ENCODE measurements at regions not wholly inside any gene's neighbourhood (a gene's known extent, or its start where the extent isn't known, plus 50 kb on each side); places are given as distances from the start of the nearest gene placed in this dataset.

DNA sequence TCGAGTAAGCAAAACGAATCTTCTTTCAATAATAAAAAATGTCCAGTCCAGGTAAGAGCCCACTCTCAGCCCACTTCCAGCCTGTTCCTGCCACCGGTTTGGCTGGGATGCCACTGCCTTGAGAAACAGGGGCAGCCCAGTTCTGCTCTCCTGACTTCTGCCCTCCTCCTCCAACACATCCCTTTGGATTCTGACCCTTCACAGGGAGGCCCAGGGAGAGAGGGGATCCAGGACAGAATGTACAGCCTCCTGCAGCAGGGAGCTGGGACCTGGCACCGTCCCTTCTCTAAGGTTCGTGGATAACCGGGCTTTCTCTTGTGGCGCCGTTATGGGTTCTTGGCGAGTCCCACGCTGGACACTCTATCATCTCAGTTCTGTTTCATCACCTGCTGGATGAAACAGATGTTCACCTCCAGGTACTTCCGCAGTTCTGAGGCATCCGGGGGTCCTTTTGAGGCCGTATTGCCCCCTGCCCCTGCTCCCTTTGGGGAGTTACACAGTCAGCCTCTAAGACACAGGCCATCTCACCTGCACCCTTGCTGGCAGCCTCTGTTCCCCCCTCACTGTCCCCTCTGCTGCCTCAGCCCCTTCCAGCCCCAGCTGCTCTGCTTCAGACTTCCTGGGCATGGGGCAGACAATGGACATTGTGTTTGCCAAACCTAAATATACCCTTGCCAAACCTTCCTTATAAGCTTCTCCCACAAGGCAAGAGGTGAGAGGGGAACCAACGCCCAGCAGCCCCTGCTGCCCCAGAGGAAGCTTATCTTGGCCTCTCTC, 203.8 kb upstream of the ZMIZ1 start:
- BruUV-seq (replicated peaks), result no TSS peak
- Histone ChIP-seq H3K27ac (ENCODE audit: low read depth, low read length, poor library complexity, severe bottlenecking) (no peak overlapping the region), H3K4me3 (ENCODE audit: low read depth, low read length, poor library complexity, severe bottlenecking) (no peak overlapping the region), H3K79me2 (ENCODE audit: insufficient read depth, low read depth, low read length) (no peaks in the 10 kb centered on the region), H3K9me3 (ENCODE audit: low read length) (no peaks in the 10 kb centered on the region), H3K4me1 (ENCODE audit: insufficient read depth, low read length, poor library complexity, severe bottlenecking) (no peaks in the 10 kb centered on the region), H2AFZ (ENCODE audit: low read length) (no peak overlapping the region), H4K20me1 (ENCODE audit: insufficient read depth, low read length) (no peaks in the 10 kb centered on the region), H3K4me2 (ENCODE audit: low read length) (no peak overlapping the region), H3K36me3 (ENCODE audit: insufficient read depth, low read length) (no peaks in the 10 kb centered on the region), H3K9me2 (ENCODE audit: insufficient read depth, low read length) (no peaks in the 10 kb centered on the region)
- ChIA-PET POLR2A (no interaction called here), CTCF (ENCODE audit: unreplicated experiment) (no interaction called here)
- DNase-seq (ENCODE audit: low spot score), result no peak
- no peak for TF ChIP-seq EZH2phosphoT487 (IDR thresholded peaks at IDR 0.05; ENCODE audit: borderline replicate concordance, low read depth, low read length)
- TF ChIP-seq, protein P1, sequence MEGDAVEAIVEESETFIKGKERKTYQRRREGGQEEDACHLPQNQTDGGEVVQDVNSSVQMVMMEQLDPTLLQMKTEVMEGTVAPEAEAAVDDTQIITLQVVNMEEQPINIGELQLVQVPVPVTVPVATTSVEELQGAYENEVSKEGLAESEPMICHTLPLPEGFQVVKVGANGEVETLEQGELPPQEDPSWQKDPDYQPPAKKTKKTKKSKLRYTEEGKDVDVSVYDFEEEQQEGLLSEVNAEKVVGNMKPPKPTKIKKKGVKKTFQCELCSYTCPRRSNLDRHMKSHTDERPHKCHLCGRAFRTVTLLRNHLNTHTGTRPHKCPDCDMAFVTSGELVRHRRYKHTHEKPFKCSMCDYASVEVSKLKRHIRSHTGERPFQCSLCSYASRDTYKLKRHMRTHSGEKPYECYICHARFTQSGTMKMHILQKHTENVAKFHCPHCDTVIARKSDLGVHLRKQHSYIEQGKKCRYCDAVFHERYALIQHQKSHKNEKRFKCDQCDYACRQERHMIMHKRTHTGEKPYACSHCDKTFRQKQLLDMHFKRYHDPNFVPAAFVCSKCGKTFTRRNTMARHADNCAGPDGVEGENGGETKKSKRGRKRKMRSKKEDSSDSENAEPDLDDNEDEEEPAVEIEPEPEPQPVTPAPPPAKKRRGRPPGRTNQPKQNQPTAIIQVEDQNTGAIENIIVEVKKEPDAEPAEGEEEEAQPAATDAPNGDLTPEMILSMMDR (conservative IDR thresholded peaks at IDR 0.05; ENCODE audit: low read length), result no peak
- intact Hi-C loops (cut with micrococcal nuclease; ENCODE audit: unreplicated experiment), result no loop called here

DNA sequence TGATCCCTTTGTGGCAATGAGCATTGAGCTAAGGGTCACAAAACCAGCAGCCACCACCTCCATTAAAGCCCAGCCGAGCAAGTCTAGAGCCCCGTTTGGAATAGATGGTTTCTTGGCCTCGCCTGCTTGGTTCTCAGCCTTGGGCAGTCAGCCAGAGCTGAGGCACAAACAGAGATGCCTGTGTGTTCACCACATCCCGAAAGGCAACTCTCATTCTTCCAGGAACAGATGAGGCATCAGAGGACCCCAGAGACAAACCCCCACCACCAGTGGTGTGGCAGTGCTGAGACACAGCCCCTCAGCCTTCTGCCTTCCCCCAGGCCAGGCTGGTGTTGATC, 203.3 kb upstream of the ZMIZ1 start:
- no TSS peak for BruUV-seq (replicated peaks)
- DNase-seq (ENCODE audit: low spot score), result no peak

More for the DNA sequence above, 203.3 kb upstream of the ZMIZ1 start:
- no peaks in the 10 kb centered on the region for H3K36me3 ChIP-seq (ENCODE audit: insufficient read depth, low read length)
- no peak overlapping the region for H3K27ac ChIP-seq (ENCODE audit: low read depth, low read length, poor library complexity, severe bottlenecking)
- H4K20me1 ChIP-seq (ENCODE audit: insufficient read depth, low read length), result no peaks in the 10 kb centered on the region
- POLR2A ChIA-PET, result no interaction called here
- H3K9me3 ChIP-seq (ENCODE audit: low read length), result no peaks in the 10 kb centered on the region
- H3K4me1 ChIP-seq (ENCODE audit: insufficient read depth, low read length, poor library complexity, severe bottlenecking), result no peaks in the 10 kb centered on the region
- no peak for TF ChIP-seq EZH2phosphoT487 (IDR thresholded peaks at IDR 0.05; ENCODE audit: borderline replicate concordance, low read depth, low read length)
- TF ChIP-seq, protein P1 (conservative IDR thresholded peaks at IDR 0.05; ENCODE audit: low read length), result no peak
- H3K79me2 ChIP-seq (ENCODE audit: insufficient read depth, low read depth, low read length), result no peaks in the 10 kb centered on the region
- no peaks in the 10 kb centered on the region for H3K9me2 ChIP-seq (ENCODE audit: insufficient read depth, low read length)
- intact Hi-C loops (cut with micrococcal nuclease; ENCODE audit: unreplicated experiment), result no loop called here
- no peak overlapping the region for H3K4me2 ChIP-seq (ENCODE audit: low read length)
- no peak overlapping the region for H2AFZ ChIP-seq (ENCODE audit: low read length)
- CTCF ChIA-PET (ENCODE audit: unreplicated experiment), result interaction anchor here (0.5 kb wide), 1 partner anchor 337 kb away, joined by 4 read pairs; no protein-coding TSS in a partner anchor
- H3K4me3 ChIP-seq (ENCODE audit: low read depth, low read length, poor library complexity, severe bottlenecking), result no peak overlapping the region

Data from OCI-LY7 (cell line).